D721Med (cell line): ENCODE measurements at regions not wholly inside any gene's neighbourhood (a gene's known extent, or its start where the extent isn't known, plus 50 kb on each side); places are given as distances from the start of the nearest gene placed in this dataset.
"Not testable (repeated sequence)": the region's sequence is repeated elsewhere in the genome, so short reads cannot be mapped to it uniquely, and the experiment has no call there.

Experiments
- DNase-seq: peaks from one replicate; pipeline ENCODE4 v3.0.0; 2011; ENCODE audit warnings: low spot score; ENCODE audit not compliant: insufficient read length
- FAIRE-seq: peaks from 2 replicates; lab custom pipeline; 2011; peaks lifted over from hg19 to GRCh38; lab: Jason Lieb, UNC
- CTCF ChIP-seq: IDR thresholded peaks from 2 replicates; pipeline ENCODE4 v1.5.1; 2012; ENCODE audit warnings: mild to moderate bottlenecking, control low read depth; ENCODE audit not compliant: insufficient read depth; ENCODE audit errors: missing control alignments

GRCh38 chr12:58419196-58419760 is 477.9 kb downstream of the ATP23 start:
- no peak for FAIRE-seq
- no peak for TF ChIP-seq CTCF
- DNase-seq, result no peak

- DNase-seq (no peak), FAIRE-seq (no peak)
- no peak for TF ChIP-seq CTCF
Observed at GRCh38 chr12:58419905-58420304, 478.5 kb downstream of the ATP23 start.

GRCh38 chr12:58420503-58420902 is 479.1 kb downstream of the ATP23 start:
- no peak for TF ChIP-seq CTCF
- DNase-seq (no peak), FAIRE-seq (no peak)

- FAIRE-seq (no peak), DNase-seq (no peak)
- TF ChIP-seq CTCF, result no peak
Observed at GRCh38 chr12:58421990-58422389, 480.6 kb downstream of the ATP23 start.

GRCh38 chr12:58424735-58425392 is 483.5 kb downstream of the ATP23 start:
- DNase-seq, result no peak
- TF ChIP-seq CTCF, result no peak
- no peak for FAIRE-seq

- no peak for DNase-seq
- no peak for FAIRE-seq
- TF ChIP-seq CTCF, result no peak
Observed at GRCh38 chr12:58425481-58426392, 484.4 kb downstream of the ATP23 start.

GRCh38 chr12:58426437-58426836 is 485.1 kb downstream of the ATP23 start:
- not testable (repeated sequence) for FAIRE-seq, DNase-seq
